ENCODE measurements at regions not wholly inside any gene's neighbourhood (a gene's known extent, or its start where the extent isn't known, plus 50 kb on each side); places are given as distances from the start of the nearest gene placed in this dataset.
"Not testable (repeated sequence)": the region's sequence is repeated elsewhere in the genome, so short reads cannot be mapped to it uniquely, and the experiment has no call there.

GRCh38 chr2:78754930-78755329 is 270.6 kb upstream of the REG3G start:
- DNase-seq: no peak

- no peak for DNase-seq
These were observed 268.3 kb upstream of the REG3G start for GRCh38 chr2:78757191-78757590.

GRCh38 chr2:78757640-78758039 is 267.9 kb upstream of the REG3G start:
- DNase-seq: no peak

GRCh38 chr2:78758765-78759164 is 266.7 kb upstream of the REG3G start:
- DNase-seq: not testable (repeated sequence)

GRCh38 chr2:78766459-78766858 is 259.0 kb upstream of the REG3G start:
- no peak for DNase-seq

- DNase-seq: no peak
These were observed 257.5 kb upstream of the REG3G start for GRCh38 chr2:78768016-78768415.

- no peak for DNase-seq
These were observed 250.2 kb upstream of the REG3G start for GRCh38 chr2:78775291-78775690.

- no peak for DNase-seq
These were observed 246.6 kb upstream of the REG3G start for GRCh38 chr2:78778756-78779510.

- DNase-seq: no peak
These were observed 245.7 kb upstream of the REG3G start for GRCh38 chr2:78779761-78780160.

GRCh38 chr2:78780256-78780655 is 245.2 kb upstream of the REG3G start:
- DNase-seq: no peak

GRCh38 chr2:78780864-78781583 is 244.5 kb upstream of the REG3G start:
- DNase-seq: no peak

- DNase-seq: no peak
These were observed 243.3 kb upstream of the REG3G start for GRCh38 chr2:78782196-78782595.

GRCh38 chr2:78811955-78812610 is 213.4 kb upstream of the REG3G start:
- DNase-seq: no peak

GRCh38 chr2:78814331-78814986 is 211.0 kb upstream of the REG3G start:
- no peak for DNase-seq

- DNase-seq: no peak
These were observed 208.1 kb upstream of the REG3G start for GRCh38 chr2:78817430-78817829.

- no peak for DNase-seq
These were observed 193.0 kb upstream of the REG3G start for GRCh38 chr2:78832481-78832880.

GRCh38 chr2:78839259-78839658 is 186.2 kb upstream of the REG3G start:
- DNase-seq: no peak

GRCh38 chr2:78840311-78840710 is 185.2 kb upstream of the REG3G start:
- not testable (repeated sequence) for DNase-seq

GRCh38 chr2:78845664-78846185 is 179.8 kb upstream of the REG3G start:
- no peak for DNase-seq

GRCh38 chr2:78861546-78861945 is 164.0 kb upstream of the REG3G start:
- DNase-seq: no peak

- no peak for DNase-seq
These were observed 161.3 kb upstream of the REG3G start for GRCh38 chr2:78864205-78864604.

- no peak for DNase-seq
These were observed 159.8 kb upstream of the REG3G start for GRCh38 chr2:78865667-78866066.

- DNase-seq: no peak
These were observed 155.0 kb upstream of the REG3G start for GRCh38 chr2:78870343-78870967.

Measured in activated CD4-positive, alpha-beta T cell treated with anti-CD3 and anti-CD28 coated beads for 48 hours (primary cell).